ENCODE measurements at regions not wholly inside any gene's neighbourhood (a gene's known extent, or its start where the extent isn't known, plus 50 kb on each side); places are given as distances from the start of the nearest gene placed in this dataset.

GRCh38 chr18:44500808-44501610 is 179.7 kb upstream of the SETBP1 start:
- no peak for TF ChIP-seq CTCF (optimal IDR thresholded peaks at IDR 0.05 in 1 of 3, IDR thresholded peaks at IDR 0.05 in 1 of 3, conservative IDR thresholded peaks at IDR 0.05 in 1 of 3; ENCODE audit: extremely low read depth in 1 of 3, insufficient read depth in 2 of 3, low read length in 3 of 3)
- no peak for TF ChIP-seq EZH2 (IDR thresholded peaks at IDR 0.05; ENCODE audit: low read length)

All from keratinocyte (primary cell).